ENCODE measurements at regions not wholly inside any gene's neighbourhood (a gene's known extent, or its start where the extent isn't known, plus 50 kb on each side); places are given as distances from the start of the nearest gene placed in this dataset.

DNA sequence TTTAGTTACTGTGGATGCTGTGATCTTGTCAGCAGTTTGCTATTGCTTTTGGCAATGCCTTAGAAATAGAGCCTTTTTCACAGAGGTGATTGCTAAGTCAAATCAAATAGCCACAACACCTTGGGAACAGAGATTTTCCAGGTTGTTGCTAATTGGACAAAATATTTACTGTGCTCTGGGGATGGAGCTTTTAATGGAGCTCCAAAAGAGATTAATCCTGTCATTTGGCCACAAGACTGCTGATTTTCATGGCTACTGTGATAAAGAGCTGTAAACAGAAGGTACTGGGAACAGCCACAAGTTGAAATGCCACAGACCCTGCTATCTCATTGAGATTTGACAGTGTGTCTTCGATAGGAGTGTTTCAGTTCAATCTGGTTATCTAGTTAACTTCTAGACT is 1715.2 kb upstream of the ADGRL3 start:
- TF ChIP-seq, protein P1, sequence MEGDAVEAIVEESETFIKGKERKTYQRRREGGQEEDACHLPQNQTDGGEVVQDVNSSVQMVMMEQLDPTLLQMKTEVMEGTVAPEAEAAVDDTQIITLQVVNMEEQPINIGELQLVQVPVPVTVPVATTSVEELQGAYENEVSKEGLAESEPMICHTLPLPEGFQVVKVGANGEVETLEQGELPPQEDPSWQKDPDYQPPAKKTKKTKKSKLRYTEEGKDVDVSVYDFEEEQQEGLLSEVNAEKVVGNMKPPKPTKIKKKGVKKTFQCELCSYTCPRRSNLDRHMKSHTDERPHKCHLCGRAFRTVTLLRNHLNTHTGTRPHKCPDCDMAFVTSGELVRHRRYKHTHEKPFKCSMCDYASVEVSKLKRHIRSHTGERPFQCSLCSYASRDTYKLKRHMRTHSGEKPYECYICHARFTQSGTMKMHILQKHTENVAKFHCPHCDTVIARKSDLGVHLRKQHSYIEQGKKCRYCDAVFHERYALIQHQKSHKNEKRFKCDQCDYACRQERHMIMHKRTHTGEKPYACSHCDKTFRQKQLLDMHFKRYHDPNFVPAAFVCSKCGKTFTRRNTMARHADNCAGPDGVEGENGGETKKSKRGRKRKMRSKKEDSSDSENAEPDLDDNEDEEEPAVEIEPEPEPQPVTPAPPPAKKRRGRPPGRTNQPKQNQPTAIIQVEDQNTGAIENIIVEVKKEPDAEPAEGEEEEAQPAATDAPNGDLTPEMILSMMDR (IDR thresholded peaks at IDR 0.05): no peak
- no peak for TF ChIP-seq POLR2A (IDR thresholded peaks at IDR 0.05)
- TF ChIP-seq EP300 (IDR thresholded peaks at IDR 0.05): no peak
- no peak for TF ChIP-seq POLR2AphosphoS5 (IDR thresholded peaks at IDR 0.05)

All from sigmoid colon (tissue), 4 donors.